GM23338 (cell line): ENCODE measurements at regions not wholly inside any gene's neighbourhood (a gene's known extent, or its start where the extent isn't known, plus 50 kb on each side); places are given as distances from the start of the nearest gene placed in this dataset.

Source experiments
- ATAC-seq: fragments of 200-7000 bp; cut with Tn5 transposase; 3 replicates; pipeline ENCODE4 v1.9.1; 2020
- DNase-seq: peaks from one replicate; pipeline ENCODE4 v3.0.0-alpha.2; 2015; ENCODE audit warnings: low spot score
- H2AFZ ChIP-seq: fragments of 200-600 bp; sonication (generic); 2 replicates; pipeline ENCODE4 v1.8.0; 2016; ENCODE audit warnings: antibody characterized with exemption, mild to moderate bottlenecking, moderate library complexity
- H3F3A ChIP-seq: fragments of 200-600 bp; sonication (generic); replicated peaks from 2 replicates; pipeline ENCODE4 v1.8.0; 2017; ENCODE audit warnings: antibody characterized with exemption, mixed run types, low read depth
- H3K27ac ChIP-seq: fragments of 200-600 bp; sonication (generic); 2 replicates; pipeline ENCODE4 v1.6.1; 2016; ENCODE audit warnings: low read depth
- H3K27me3 ChIP-seq: fragments of 200-600 bp; sonication (generic); 2 replicates; pipeline ENCODE4 v1.8.0; 2016; ENCODE audit warnings: mild to moderate bottlenecking, mixed run types, moderate library complexity; ENCODE audit not compliant: insufficient read depth
- H3K36me3 ChIP-seq: fragments of 200-600 bp; sonication (generic); 2 replicates; pipeline ENCODE4 v1.8.0; 2016; ENCODE audit warnings: mild to moderate bottlenecking; ENCODE audit not compliant: insufficient read depth
- H3K4me1 ChIP-seq: fragments of 200-600 bp; sonication (generic); 2 replicates; pipeline ENCODE4 v1.8.0; 2016; ENCODE audit warnings: mild to moderate bottlenecking, moderate library complexity; ENCODE audit not compliant: insufficient read depth
- H3K4me2 ChIP-seq: fragments of 200-600 bp; sonication (generic); 2 replicates; pipeline ENCODE4 v1.7.1; 2017; ENCODE audit warnings: mixed run types
- H3K4me3 ChIP-seq: fragments of 200-600 bp; sonication (generic); 2 replicates; pipeline ENCODE4 v1.6.1; 2016; ENCODE audit warnings: mixed run types
- H3K79me2 ChIP-seq: fragments of 200-600 bp; sonication (generic); replicated peaks from 2 replicates; pipeline ENCODE4 v1.8.0; 2017; ENCODE audit warnings: mild to moderate bottlenecking; ENCODE audit not compliant: insufficient read depth
- H3K9me2 ChIP-seq: fragments of 200-600 bp; sonication (generic); 2 replicates; pipeline ENCODE4 v1.8.0; 2017; ENCODE audit not compliant: insufficient read depth
- H4K20me1 ChIP-seq: fragments of 200-600 bp; sonication (generic); replicated peaks from 2 replicates; pipeline ENCODE4 v1.8.0; 2017; ENCODE audit warnings: mild to moderate bottlenecking; ENCODE audit not compliant: insufficient read depth
- H3K27ac Mint-ChIP-seq: 2 replicates; pipeline ENCODE4 v1.8.0; 2020; ENCODE audit warnings: inconsistent platforms, mild to moderate bottlenecking, moderate library complexity, mixed read lengths
- H3K27me3 Mint-ChIP-seq: 3 replicates; pipeline ENCODE4 v1.8.0; 2022; ENCODE audit warnings: low read depth, mild to moderate bottlenecking, moderate library complexity, mixed read lengths, inconsistent platforms; ENCODE audit not compliant: insufficient read depth, poor library complexity
- H3K36me3 Mint-ChIP-seq: 3 replicates; pipeline ENCODE4 v1.8.0; 2021; ENCODE audit warnings: low read depth, mild to moderate bottlenecking, inconsistent platforms, moderate library complexity, mixed read lengths
- H3K4me1 Mint-ChIP-seq: 3 replicates; pipeline ENCODE4 v1.8.0; 2020; ENCODE audit warnings: mild to moderate bottlenecking, inconsistent platforms, mixed read lengths
- H3K4me3 Mint-ChIP-seq: 3 replicates; pipeline ENCODE4 v1.8.0; 2021; ENCODE audit warnings: moderate library complexity, mild to moderate bottlenecking, inconsistent platforms, mixed read lengths
- H3K9me3 Mint-ChIP-seq: 3 replicates; pipeline ENCODE4 v1.8.0; 2020; ENCODE audit warnings: moderate library complexity, mild to moderate bottlenecking, inconsistent platforms, mixed read lengths
- CTCF ChIP-seq, 2 experiments: fragments of 200-600 bp in 1 of 2; sonication (generic) in 1 of 2; conservative IDR thresholded peaks; 2 replicates each; pipeline versions ENCODE4 v1.5.1 to v1.6.1; 2016 to 2017; ENCODE audit warnings: antibody characterized with exemption in 2 of 2, low read depth in 2 of 2, mild to moderate bottlenecking in 2 of 2, moderate library complexity in 1 of 2
- JUNB ChIP-seq: IDR thresholded peaks from one replicate; pipeline ENCODE4 v1.6.1; 2016; ENCODE audit warnings: antibody characterized with exemption; ENCODE audit not compliant: unreplicated experiment
- STAT1 ChIP-seq: IDR thresholded peaks from one replicate; pipeline ENCODE4 v1.6.1; 2016; ENCODE audit warnings: antibody characterized with exemption; ENCODE audit not compliant: unreplicated experiment
- ZNF331 ChIP-seq: fragments of 250-450 bp; sonication (Bioruptor Pico); IDR thresholded peaks from 2 replicates; pipeline ENCODE4 v1.5.0; 2020; ENCODE audit warnings: low read depth, mild to moderate bottlenecking, moderate library complexity
- TF ChIP-seq, protein P1 (sequence below): IDR thresholded peaks from one replicate; pipeline ENCODE4 v1.6.1; 2018; ENCODE audit warnings: antibody characterized with exemption; ENCODE audit not compliant: unreplicated experiment
- TF ChIP-seq, protein P2 (sequence below): fragments of 250-450 bp; sonication (Bioruptor Pico); IDR thresholded peaks from 2 replicates; pipeline ENCODE4 v1.5.0; 2020; ENCODE audit warnings: mild to moderate bottlenecking, moderate library complexity

DNA sequence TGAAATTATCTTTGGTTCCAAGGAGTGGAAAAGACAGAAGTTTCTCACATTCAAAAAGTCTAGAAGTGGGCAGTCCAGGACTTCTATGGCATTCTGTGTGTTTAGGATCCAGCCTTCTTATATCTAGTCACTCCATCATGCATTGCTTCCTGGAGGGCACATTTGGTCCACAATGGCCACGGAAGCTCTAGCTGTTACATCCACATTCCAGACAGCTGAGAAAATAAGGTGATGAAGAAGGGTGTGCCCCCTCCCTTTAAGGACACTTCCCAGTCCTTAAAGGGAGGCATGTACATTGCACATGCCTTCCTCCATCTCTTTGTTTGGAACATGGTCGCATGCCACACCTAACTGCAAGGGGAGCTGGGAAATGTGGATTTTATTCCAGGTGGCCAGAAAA, 59.9 kb upstream of the BZW1 start:
- Histone ChIP-seq H3F3A (no peaks in the 10 kb centered on the region), H3K4me3 (no peak overlapping the region), H3K9me2 (no peaks in the 10 kb centered on the region), H2AFZ (peak overlapping the region; percentile 52), H3K79me2 (no peaks in the 10 kb centered on the region), H4K20me1 (no peaks in the 10 kb centered on the region), H3K36me3 (no peaks in the 10 kb centered on the region), H3K27ac (no peak overlapping the region), H3K4me1 (no peaks in the 10 kb centered on the region), H3K4me2 (no peak overlapping the region), H3K27me3 (no peaks in the 10 kb centered on the region)
- H3K9me3 Mint-ChIP-seq: no peaks in the 10 kb centered on the region
- H3K4me1 Mint-ChIP-seq: peaks cover 11% of the 10 kb centered on the region; the same call in 2 of the 3 replicates
- no peak overlapping the region for H3K4me3 Mint-ChIP-seq
- TF ChIP-seq ZNF331 (CRISPR knock-in tag) (no peak), STAT1 (no peak), CTCF (conservative IDR thresholded peaks at IDR 0.05; ENCODE audit: low read depth in 2 of 2) (no peak), JUNB (no peak)
- TF ChIP-seq, protein P1, sequence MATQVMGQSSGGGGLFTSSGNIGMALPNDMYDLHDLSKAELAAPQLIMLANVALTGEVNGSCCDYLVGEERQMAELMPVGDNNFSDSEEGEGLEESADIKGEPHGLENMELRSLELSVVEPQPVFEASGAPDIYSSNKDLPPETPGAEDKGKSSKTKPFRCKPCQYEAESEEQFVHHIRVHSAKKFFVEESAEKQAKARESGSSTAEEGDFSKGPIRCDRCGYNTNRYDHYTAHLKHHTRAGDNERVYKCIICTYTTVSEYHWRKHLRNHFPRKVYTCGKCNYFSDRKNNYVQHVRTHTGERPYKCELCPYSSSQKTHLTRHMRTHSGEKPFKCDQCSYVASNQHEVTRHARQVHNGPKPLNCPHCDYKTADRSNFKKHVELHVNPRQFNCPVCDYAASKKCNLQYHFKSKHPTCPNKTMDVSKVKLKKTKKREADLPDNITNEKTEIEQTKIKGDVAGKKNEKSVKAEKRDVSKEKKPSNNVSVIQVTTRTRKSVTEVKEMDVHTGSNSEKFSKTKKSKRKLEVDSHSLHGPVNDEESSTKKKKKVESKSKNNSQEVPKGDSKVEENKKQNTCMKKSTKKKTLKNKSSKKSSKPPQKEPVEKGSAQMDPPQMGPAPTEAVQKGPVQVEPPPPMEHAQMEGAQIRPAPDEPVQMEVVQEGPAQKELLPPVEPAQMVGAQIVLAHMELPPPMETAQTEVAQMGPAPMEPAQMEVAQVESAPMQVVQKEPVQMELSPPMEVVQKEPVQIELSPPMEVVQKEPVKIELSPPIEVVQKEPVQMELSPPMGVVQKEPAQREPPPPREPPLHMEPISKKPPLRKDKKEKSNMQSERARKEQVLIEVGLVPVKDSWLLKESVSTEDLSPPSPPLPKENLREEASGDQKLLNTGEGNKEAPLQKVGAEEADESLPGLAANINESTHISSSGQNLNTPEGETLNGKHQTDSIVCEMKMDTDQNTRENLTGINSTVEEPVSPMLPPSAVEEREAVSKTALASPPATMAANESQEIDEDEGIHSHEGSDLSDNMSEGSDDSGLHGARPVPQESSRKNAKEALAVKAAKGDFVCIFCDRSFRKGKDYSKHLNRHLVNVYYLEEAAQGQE: no peak
- TF ChIP-seq, protein P2, sequence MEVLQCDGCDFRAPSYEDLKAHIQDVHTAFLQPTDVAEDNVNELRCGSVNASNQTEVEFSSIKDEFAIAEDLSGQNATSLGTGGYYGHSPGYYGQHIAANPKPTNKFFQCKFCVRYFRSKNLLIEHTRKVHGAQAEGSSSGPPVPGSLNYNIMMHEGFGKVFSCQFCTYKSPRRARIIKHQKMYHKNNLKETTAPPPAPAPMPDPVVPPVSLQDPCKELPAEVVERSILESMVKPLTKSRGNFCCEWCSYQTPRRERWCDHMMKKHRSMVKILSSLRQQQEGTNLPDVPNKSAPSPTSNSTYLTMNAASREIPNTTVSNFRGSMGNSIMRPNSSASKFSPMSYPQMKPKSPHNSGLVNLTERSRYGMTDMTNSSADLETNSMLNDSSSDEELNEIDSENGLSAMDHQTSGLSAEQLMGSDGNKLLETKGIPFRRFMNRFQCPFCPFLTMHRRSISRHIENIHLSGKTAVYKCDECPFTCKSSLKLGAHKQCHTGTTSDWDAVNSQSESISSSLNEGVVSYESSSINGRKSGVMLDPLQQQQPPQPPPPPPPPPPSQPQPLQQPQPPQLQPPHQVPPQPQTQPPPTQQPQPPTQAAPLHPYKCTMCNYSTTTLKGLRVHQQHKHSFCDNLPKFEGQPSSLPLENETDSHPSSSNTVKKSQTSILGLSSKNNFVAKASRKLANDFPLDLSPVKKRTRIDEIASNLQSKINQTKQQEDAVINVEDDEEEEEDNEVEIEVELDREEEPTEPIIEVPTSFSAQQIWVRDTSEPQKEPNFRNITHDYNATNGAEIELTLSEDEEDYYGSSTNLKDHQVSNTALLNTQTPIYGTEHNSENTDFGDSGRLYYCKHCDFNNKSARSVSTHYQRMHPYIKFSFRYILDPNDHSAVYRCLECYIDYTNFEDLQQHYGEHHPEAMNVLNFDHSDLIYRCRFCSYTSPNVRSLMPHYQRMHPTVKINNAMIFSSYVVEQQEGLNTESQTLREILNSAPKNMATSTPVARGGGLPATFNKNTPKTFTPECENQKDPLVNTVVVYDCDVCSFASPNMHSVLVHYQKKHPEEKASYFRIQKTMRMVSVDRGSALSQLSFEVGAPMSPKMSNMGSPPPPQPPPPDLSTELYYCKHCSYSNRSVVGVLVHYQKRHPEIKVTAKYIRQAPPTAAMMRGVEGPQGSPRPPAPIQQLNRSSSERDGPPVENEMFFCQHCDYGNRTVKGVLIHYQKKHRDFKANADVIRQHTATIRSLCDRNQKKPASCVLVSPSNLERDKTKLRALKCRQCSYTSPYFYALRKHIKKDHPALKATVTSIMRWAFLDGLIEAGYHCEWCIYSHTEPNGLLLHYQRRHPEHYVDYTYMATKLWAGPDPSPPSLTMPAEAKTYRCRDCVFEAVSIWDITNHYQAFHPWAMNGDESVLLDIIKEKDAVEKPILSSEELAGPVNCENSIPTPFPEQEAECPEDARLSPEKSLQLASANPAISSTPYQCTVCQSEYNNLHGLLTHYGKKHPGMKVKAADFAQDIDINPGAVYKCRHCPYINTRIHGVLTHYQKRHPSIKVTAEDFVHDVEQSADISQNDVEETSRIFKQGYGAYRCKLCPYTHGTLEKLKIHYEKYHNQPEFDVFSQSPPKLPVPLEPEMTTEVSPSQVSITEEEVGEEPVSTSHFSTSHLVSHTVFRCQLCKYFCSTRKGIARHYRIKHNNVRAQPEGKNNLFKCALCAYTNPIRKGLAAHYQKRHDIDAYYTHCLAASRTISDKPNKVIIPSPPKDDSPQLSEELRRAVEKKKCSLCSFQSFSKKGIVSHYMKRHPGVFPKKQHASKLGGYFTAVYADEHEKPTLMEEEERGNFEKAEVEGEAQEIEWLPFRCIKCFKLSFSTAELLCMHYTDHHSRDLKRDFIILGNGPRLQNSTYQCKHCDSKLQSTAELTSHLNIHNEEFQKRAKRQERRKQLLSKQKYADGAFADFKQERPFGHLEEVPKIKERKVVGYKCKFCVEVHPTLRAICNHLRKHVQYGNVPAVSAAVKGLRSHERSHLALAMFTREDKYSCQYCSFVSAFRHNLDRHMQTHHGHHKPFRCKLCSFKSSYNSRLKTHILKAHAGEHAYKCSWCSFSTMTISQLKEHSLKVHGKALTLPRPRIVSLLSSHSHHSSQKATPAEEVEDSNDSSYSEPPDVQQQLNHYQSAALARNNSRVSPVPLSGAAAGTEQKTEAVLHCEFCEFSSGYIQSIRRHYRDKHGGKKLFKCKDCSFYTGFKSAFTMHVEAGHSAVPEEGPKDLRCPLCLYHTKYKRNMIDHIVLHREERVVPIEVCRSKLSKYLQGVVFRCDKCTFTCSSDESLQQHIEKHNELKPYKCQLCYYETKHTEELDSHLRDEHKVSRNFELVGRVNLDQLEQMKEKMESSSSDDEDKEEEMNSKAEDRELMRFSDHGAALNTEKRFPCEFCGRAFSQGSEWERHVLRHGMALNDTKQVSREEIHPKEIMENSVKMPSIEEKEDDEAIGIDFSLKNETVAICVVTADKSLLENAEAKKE: no peak
- H3K27ac Mint-ChIP-seq: no peak overlapping the region
- H3K36me3 Mint-ChIP-seq: no peaks in the 10 kb centered on the region
- ATAC-seq (no peak), DNase-seq (no peak)
- no peaks in the 10 kb centered on the region for H3K27me3 Mint-ChIP-seq
